Pancreas (tissue), 10 donors: ENCODE measurements at regions not wholly inside any gene's neighbourhood (a gene's known extent, or its start where the extent isn't known, plus 50 kb on each side); places are given as distances from the start of the nearest gene placed in this dataset.

Experiments used
- ATAC-seq, 4 donors: fragments of 200-7000 bp; cut with Tn5 transposase; one replicate each; pipeline versions ENCODE4 v1.8.0 to v1.9.1; 2020; ENCODE audit warnings: mild to moderate bottlenecking in 4 of 4, moderate library complexity in 4 of 4
- DNase-seq, 6 donors: peaks; one replicate each; pipeline ENCODE4 v3.0.0-alpha.2; 2020
- FAIRE-seq: peaks from 2 replicates; lab custom pipeline; 2012; peaks lifted over from hg19 to GRCh38; lab: Jason Lieb, UNC
- H3K27ac ChIP-seq, 4 donors: fragments of 200-600 bp; sonication (generic); 1 replicate in 3 of 4; 2 replicates in 1 of 4; pipeline versions ENCODE4 v1.5.0 to v1.8.0; 2020
- H3K27me3 ChIP-seq, 4 donors: fragments of 200-600 bp; one replicate each; pipeline ENCODE4 v1.8.0; 2021
- H3K36me3 ChIP-seq, 3 donors: fragments of 200-600 bp; sonication (generic) in 1 of 3; one replicate each; pipeline versions ENCODE4 v1.5.0 to v1.8.0; 2020 to 2021
- H3K4me1 ChIP-seq, 3 donors: fragments of 200-600 bp; one replicate each; pipeline ENCODE4 v1.8.0; 2021
- H3K4me3 ChIP-seq, 4 donors: fragments of 200-600 bp; sonication (generic) in 2 of 4; one replicate each; pipeline versions ENCODE4 v1.5.0 to v1.8.0; 2020 to 2021
- H3K9me3 ChIP-seq, 4 donors: fragments of 200-600 bp; one replicate each; pipeline ENCODE4 v1.8.0; 2021
- CTCF ChIP-seq, 4 donors: fragments of 200-600 bp; sonication (generic) in 3 of 4; IDR thresholded peaks; one replicate each; pipeline versions ENCODE4 v1.5.0 to v1.8.0; 2021; ENCODE audit warnings: antibody characterized with exemption in 4 of 4
- WGBS, 2 donors: extraction: QIAGEN DNeasy Blood & Tissue Kit; methylation state at CpG; one replicate each; pipeline ENCODE4 v1.1.7; 2013; 5-methylcytosine and 5-hydroxymethylcytosine counted together
- intact Hi-C, 3 donors: fragments of 100-400 bp; cut with DNase I; formaldehyde crosslinking; loops; one replicate each; pipeline versions ENCODE4 v1.11.1 to v1.14.2; 2022
- donor health status: healthy with polysubstance abuse.
- donor health status: DM: no; HTN: no; CAD: no; lungs with moderate emphysema.
- donor health status: DM: no; HTN: no; CAD: no.
- donor health status: control.
- donor health status: control.
- donor health status: Bipolar disorder and iron deficiency.
- donor health status: DM: yes; HTN: yes; CAD: no.
- donor health status: DM: no; HTN: no; CAD: no.
- donor health status: DM: no; HTN: no; CAD: no.
- donor health status: DM: yes; HTN: yes; CAD: no.

- ATAC-seq (no peak), DNase-seq (no peak), FAIRE-seq (no peak)
- no peak overlapping the region for H3K27ac ChIP-seq
- H3K27me3 ChIP-seq: no peaks in the 10 kb centered on the region
- TF ChIP-seq CTCF (IDR thresholded peaks at IDR 0.05): no peak
- H3K36me3 ChIP-seq: no peaks in the 10 kb centered on the region
- intact Hi-C loops: no loop called here
- H3K4me3 ChIP-seq: no peak overlapping the region
- WGBS, 2 donors: 82 to 87% methylated on average over 2 of the region's 2 CpGs
- H3K9me3 ChIP-seq: no peaks in the 10 kb centered on the region
- H3K4me1 ChIP-seq: peaks cover 0 to 7% (median 6%) of the 10 kb centered on the region in 3 donors
Observed at GRCh38 chr15:29434280-29434679, 164.7 kb upstream of the NSMCE3 start.

- no peak for FAIRE-seq
- Histone ChIP-seq H3K4me1 (peaks cover 0 to 5% (median 4%) of the 10 kb centered on the region in 3 donors), H3K36me3 (no peaks in the 10 kb centered on the region), H3K27me3 (no peaks in the 10 kb centered on the region), H3K9me3 (no peaks in the 10 kb centered on the region), H3K27ac (no peak overlapping the region), H3K4me3 (no peak overlapping the region)
- ATAC-seq: no peak
- 84 to 89% methylated on average over 6 of the region's 6 CpGs for WGBS, 2 donors
- no peak for DNase-seq
- TF ChIP-seq CTCF (IDR thresholded peaks at IDR 0.05): no peak
- intact Hi-C loops: no loop called here
Observed at GRCh38 chr15:29433507-29434248, 164.1 kb upstream of the NSMCE3 start.

GRCh38 chr15:29433050-29433318 lies 163.4 kb upstream of the NSMCE3 start:
- Histone ChIP-seq H3K4me1 (no peaks in the 10 kb centered on the region), H3K4me3 (no peak overlapping the region), H3K9me3 (no peaks in the 10 kb centered on the region), H3K27ac (no peak overlapping the region), H3K36me3 (no peaks in the 10 kb centered on the region), H3K27me3 (no peaks in the 10 kb centered on the region)
- WGBS, 2 donors: 86 to 97% methylated on average over 2 of the region's 2 CpGs
- no peak for TF ChIP-seq CTCF (IDR thresholded peaks at IDR 0.05)
- ATAC-seq (no peak), FAIRE-seq (no peak), DNase-seq (no peak)
- intact Hi-C loops: no loop called here

GRCh38 chr15:29432191-29433049 lies 162.8 kb upstream of the NSMCE3 start:
- Histone ChIP-seq H3K36me3 (no peaks in the 10 kb centered on the region), H3K4me3 (no peak overlapping the region), H3K27ac (no peak overlapping the region), H3K4me1 (no peaks in the 10 kb centered on the region), H3K9me3 (no peaks in the 10 kb centered on the region), H3K27me3 (no peaks in the 10 kb centered on the region)
- no peak for ATAC-seq
- intact Hi-C loops: no loop called here
- WGBS, 2 donors: 87 to 98% methylated on average over 10 to 11 of the region's 11 CpGs
- TF ChIP-seq CTCF (IDR thresholded peaks at IDR 0.05): no peak
- no peak for FAIRE-seq
- no peak for DNase-seq

GRCh38 chr15:29430831-29431230 lies 161.2 kb upstream of the NSMCE3 start:
- no peak overlapping the region for H3K4me3 ChIP-seq
- WGBS, 2 donors: 87 to 94% methylated on average over 10 of the region's 10 CpGs
- H3K9me3 ChIP-seq: no peaks in the 10 kb centered on the region
- FAIRE-seq: no peak
- no peak for TF ChIP-seq CTCF (IDR thresholded peaks at IDR 0.05)
- H3K27ac ChIP-seq: no peak overlapping the region
- no peaks in the 10 kb centered on the region for H3K27me3 ChIP-seq
- intact Hi-C loops: no loop called here
- H3K36me3 ChIP-seq: no peaks in the 10 kb centered on the region
- no peak for ATAC-seq
- no peak for DNase-seq
- no peaks in the 10 kb centered on the region for H3K4me1 ChIP-seq
